ENCODE measurements at regions not wholly inside any gene's neighbourhood (a gene's known extent, or its start where the extent isn't known, plus 50 kb on each side); places are given as distances from the start of the nearest gene placed in this dataset.

DNA sequence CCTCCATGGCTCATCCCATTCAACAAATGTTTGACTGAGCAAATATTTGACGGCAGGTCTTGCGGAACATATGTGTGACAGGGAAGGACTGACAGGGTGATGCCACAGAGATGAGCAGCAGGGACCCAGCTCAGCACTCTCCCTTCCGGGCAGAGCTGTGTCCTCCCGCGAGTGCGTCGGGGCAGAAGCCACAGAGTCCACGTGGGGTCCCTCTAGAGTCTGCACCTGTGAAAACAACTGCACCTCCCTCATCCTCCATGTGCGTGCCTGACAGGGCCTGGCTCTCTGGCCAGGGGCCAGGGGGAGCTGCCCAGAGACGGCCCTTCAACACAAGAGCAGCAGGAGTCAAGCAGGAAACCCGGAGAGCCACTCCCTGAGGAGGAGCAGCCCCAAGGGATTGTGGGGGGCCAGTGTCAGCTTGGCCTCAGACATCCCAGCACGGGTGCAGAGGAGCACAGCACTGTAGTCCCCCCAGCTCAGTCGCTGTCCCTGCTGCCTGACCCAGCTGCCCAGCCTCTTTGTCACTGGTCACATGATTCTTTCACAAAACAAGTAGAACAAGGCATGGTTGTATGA, 83.6 kb upstream of the TMEM72 start:
- WGBS (ENCODE audit: insufficient coverage, low coverage, missing lambda C conversion rate), result 13% methylated on average over 13 of the region's 13 CpGs
- Histone ChIP-seq H3K79me2 (ENCODE audit: control insufficient read depth, insufficient read depth, low read length) (no peaks in the 10 kb centered on the region), H3K4me3 (no peak overlapping the region), H3K36me3 (ENCODE audit: control insufficient read depth, insufficient read depth, low read length) (no peaks in the 10 kb centered on the region), H3K9me3 (replicated peaks; ENCODE audit: control insufficient read depth, insufficient read depth, low read depth, low read length) (no peaks in the 10 kb centered on the region), H3K27me3 (ENCODE audit: control insufficient read depth in 2 of 2, insufficient read depth in 2 of 2, low read length in 2 of 2) (peaks cover 5 to 38% of the 10 kb centered on the region in 2 experiments; a peak in 4 of 5 replicates), H3K27ac (ENCODE audit: extremely low read depth, low read depth, low read length) (no peak overlapping the region), H3K9me1 (ENCODE audit: control insufficient read depth, insufficient read depth, low read length) (no peaks in the 10 kb centered on the region), H3K9ac (ENCODE audit: insufficient read depth in 1 of 2, low read depth in 2 of 2, low read length in 2 of 2) (no peak overlapping the region), H2AFZ (ENCODE audit: low read depth, low read length) (no peak overlapping the region), H4K20me1 (replicated peaks; ENCODE audit: control insufficient read depth, insufficient read depth, low read length) (no peaks in the 10 kb centered on the region), H3K4me1 (replicated peaks in 1 of 2; ENCODE audit: control insufficient read depth in 2 of 2, insufficient read depth in 2 of 2, low read length in 2 of 2) (no peaks in the 10 kb centered on the region), H3K4me2 (ENCODE audit: insufficient read depth, low read length) (no peak overlapping the region)
- FAIRE-seq (no peak), ATAC-seq (peak; percentile 54; the same call in 2 of the 3 replicates), DNase-seq (ENCODE audit: extremely low read depth in 1 of 4, low spot score in 3 of 4) (no peak)
- no TSS peak for BruUV-seq (replicated peaks)
- intact Hi-C loops (cut with micrococcal nuclease) (no loop called here), in situ Hi-C loops (cut with MboI) (no loop called here)
- TF ChIP-seq, protein P1, sequence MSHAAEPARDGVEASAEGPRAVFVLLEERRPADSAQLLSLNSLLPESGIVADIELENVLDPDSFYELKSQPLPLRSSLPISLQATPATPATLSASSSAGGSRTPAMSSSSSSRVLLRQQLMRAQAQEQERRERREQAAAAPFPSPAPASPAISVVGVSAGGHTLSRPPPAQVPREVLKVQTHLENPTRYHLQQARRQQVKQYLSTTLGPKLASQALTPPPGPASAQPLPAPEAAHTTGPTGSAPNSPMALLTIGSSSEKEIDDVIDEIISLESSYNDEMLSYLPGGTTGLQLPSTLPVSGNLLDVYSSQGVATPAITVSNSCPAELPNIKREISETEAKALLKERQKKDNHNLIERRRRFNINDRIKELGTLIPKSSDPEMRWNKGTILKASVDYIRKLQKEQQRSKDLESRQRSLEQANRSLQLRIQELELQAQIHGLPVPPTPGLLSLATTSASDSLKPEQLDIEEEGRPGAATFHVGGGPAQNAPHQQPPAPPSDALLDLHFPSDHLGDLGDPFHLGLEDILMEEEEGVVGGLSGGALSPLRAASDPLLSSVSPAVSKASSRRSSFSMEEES (CRISPR knock-in tag; IDR thresholded peaks at IDR 0.05), result peak; percentile 26
- TF ChIP-seq ZNF77 (CRISPR knock-in tag; IDR thresholded peaks at IDR 0.05), result no peak
- CTCF ChIA-PET (ENCODE audit: low intra/inter-chr PET ratio), result no interaction called here
- POLR2A ChIA-PET, result no interaction called here

GRCh38 chr10:44828508-44829142, 82.5 kb upstream of the TMEM72 start:
- intact Hi-C loops (cut with micrococcal nuclease) (no loop called here), in situ Hi-C loops (cut with MboI) (no loop called here)
- H3K27ac ChIP-seq (ENCODE audit: extremely low read depth, low read depth, low read length), result no peak overlapping the region
- ATAC-seq, result no peak
- H2AFZ ChIP-seq (ENCODE audit: low read depth, low read length), result no peak overlapping the region
- no peak for DNase-seq (ENCODE audit: extremely low read depth in 1 of 4, low spot score in 3 of 4)
- CTCF ChIA-PET (ENCODE audit: low intra/inter-chr PET ratio), result no interaction called here
- POLR2A ChIA-PET, result no interaction called here
- FAIRE-seq, result no peak
- H3K4me1 ChIP-seq (replicated peaks in 1 of 2; ENCODE audit: control insufficient read depth in 2 of 2, insufficient read depth in 2 of 2, low read length in 2 of 2), result no peaks in the 10 kb centered on the region
- no peaks in the 10 kb centered on the region for H4K20me1 ChIP-seq (replicated peaks; ENCODE audit: control insufficient read depth, insufficient read depth, low read length)
- H3K27me3 ChIP-seq (ENCODE audit: control insufficient read depth in 2 of 2, insufficient read depth in 2 of 2, low read length in 2 of 2), result peaks cover 5 to 33% of the 10 kb centered on the region in 2 experiments; a peak in 4 of 5 replicates
- H3K9me1 ChIP-seq (ENCODE audit: control insufficient read depth, insufficient read depth, low read length), result no peaks in the 10 kb centered on the region
- H3K36me3 ChIP-seq (ENCODE audit: control insufficient read depth, insufficient read depth, low read length), result no peaks in the 10 kb centered on the region
- no peak overlapping the region for H3K9ac ChIP-seq (ENCODE audit: insufficient read depth in 1 of 2, low read depth in 2 of 2, low read length in 2 of 2)
- H3K4me2 ChIP-seq (ENCODE audit: insufficient read depth, low read length), result no peak overlapping the region
- H3K9me3 ChIP-seq (replicated peaks; ENCODE audit: control insufficient read depth, insufficient read depth, low read depth, low read length), result no peaks in the 10 kb centered on the region
- 2% methylated on average over 17 of the region's 17 CpGs for WGBS (ENCODE audit: insufficient coverage, low coverage, missing lambda C conversion rate)
- H3K79me2 ChIP-seq (ENCODE audit: control insufficient read depth, insufficient read depth, low read length), result no peaks in the 10 kb centered on the region
- H3K4me3 ChIP-seq, result no peak overlapping the region
- no TSS peak for BruUV-seq (replicated peaks)
- TF ChIP-seq DDX20 (tag; IDR thresholded peaks at IDR 0.05; ENCODE audit: low read depth) (no peak), PRMT5 (CRISPR knock-in tag; IDR thresholded peaks at IDR 0.05) (no peak), GATA2 (CRISPR knock-in tag; IDR thresholded peaks at IDR 0.05) (no peak), MTF1 (CRISPR knock-in tag; IDR thresholded peaks at IDR 0.05; ENCODE audit: borderline replicate concordance) (no peak), TAF1 (IDR thresholded peaks at IDR 0.05; ENCODE audit: control insufficient read depth, extremely low read depth, insufficient read depth, low read length, severe bottlenecking) (no peak), NCOA2 (IDR thresholded peaks at IDR 0.05; ENCODE audit: partially characterized antibody in 2 of 2) (no peak)
- TF ChIP-seq, protein P2, sequence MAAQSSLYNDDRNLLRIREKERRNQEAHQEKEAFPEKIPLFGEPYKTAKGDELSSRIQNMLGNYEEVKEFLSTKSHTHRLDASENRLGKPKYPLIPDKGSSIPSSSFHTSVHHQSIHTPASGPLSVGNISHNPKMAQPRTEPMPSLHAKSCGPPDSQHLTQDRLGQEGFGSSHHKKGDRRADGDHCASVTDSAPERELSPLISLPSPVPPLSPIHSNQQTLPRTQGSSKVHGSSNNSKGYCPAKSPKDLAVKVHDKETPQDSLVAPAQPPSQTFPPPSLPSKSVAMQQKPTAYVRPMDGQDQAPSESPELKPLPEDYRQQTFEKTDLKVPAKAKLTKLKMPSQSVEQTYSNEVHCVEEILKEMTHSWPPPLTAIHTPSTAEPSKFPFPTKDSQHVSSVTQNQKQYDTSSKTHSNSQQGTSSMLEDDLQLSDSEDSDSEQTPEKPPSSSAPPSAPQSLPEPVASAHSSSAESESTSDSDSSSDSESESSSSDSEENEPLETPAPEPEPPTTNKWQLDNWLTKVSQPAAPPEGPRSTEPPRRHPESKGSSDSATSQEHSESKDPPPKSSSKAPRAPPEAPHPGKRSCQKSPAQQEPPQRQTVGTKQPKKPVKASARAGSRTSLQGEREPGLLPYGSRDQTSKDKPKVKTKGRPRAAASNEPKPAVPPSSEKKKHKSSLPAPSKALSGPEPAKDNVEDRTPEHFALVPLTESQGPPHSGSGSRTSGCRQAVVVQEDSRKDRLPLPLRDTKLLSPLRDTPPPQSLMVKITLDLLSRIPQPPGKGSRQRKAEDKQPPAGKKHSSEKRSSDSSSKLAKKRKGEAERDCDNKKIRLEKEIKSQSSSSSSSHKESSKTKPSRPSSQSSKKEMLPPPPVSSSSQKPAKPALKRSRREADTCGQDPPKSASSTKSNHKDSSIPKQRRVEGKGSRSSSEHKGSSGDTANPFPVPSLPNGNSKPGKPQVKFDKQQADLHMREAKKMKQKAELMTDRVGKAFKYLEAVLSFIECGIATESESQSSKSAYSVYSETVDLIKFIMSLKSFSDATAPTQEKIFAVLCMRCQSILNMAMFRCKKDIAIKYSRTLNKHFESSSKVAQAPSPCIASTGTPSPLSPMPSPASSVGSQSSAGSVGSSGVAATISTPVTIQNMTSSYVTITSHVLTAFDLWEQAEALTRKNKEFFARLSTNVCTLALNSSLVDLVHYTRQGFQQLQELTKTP (IDR thresholded peaks at IDR 0.05; ENCODE audit: low read depth in 1 of 2, partially characterized antibody in 2 of 2), result no peak

All from K562 (cell line).